Fibroblast of villous mesenchyme (primary cell): ENCODE measurements at regions not wholly inside any gene's neighbourhood (a gene's known extent, or its start where the extent isn't known, plus 50 kb on each side); places are given as distances from the start of the nearest gene placed in this dataset.

ENCODE experiments used
- DNase-seq: peaks from one replicate; pipeline ENCODE4 v3.0.0-alpha.2; 2010; ENCODE audit warnings: low read depth
- H3K4me3 ChIP-seq: 2 replicates; pipeline ENCODE4 v1.5.1; 2011; ENCODE audit warnings: low read depth, mild to moderate bottlenecking, low read length
- TF ChIP-seq, protein P1 (sequence below): IDR thresholded peaks from 2 replicates; pipeline ENCODE4 v1.5.1; 2012; ENCODE audit warnings: low read depth, mild to moderate bottlenecking, low read length; ENCODE audit not compliant: insufficient read depth

DNA sequence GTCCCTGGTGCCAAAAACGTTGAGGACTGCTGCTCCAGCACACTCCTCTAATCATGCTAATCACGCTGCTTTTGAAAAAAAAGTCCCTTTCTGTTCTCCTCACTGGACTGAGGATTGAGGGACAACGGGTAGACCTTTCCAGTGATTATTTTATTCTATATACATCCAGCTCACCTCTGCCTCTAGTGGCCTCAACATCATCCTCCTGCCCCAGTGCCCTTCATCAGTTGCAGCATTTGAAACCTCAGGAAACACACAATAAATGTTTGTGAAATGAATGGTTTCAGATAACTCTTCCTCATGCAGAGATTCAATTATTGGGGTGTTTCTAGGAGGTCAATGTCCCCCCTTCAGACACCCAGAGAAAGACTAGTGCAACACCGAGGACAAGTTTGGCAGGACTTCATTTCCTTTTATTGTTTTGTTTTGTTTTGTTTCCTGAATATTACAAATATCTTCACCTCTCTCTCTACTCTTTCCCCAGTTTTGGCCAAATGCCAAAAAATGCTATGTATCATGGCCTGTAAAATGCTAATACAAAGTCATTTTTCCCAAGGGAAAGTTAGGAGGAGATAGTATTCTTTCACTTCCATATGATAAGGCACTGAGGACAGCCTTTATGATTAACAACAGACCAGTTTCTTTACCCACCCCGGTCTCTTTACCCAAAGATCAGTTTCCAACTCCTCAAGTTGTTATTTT lies 460.1 kb upstream of the SLIT2 start:
- peak; percentile 23 for DNase-seq
- H3K4me3 ChIP-seq = no peak overlapping the region
- TF ChIP-seq, protein P1, sequence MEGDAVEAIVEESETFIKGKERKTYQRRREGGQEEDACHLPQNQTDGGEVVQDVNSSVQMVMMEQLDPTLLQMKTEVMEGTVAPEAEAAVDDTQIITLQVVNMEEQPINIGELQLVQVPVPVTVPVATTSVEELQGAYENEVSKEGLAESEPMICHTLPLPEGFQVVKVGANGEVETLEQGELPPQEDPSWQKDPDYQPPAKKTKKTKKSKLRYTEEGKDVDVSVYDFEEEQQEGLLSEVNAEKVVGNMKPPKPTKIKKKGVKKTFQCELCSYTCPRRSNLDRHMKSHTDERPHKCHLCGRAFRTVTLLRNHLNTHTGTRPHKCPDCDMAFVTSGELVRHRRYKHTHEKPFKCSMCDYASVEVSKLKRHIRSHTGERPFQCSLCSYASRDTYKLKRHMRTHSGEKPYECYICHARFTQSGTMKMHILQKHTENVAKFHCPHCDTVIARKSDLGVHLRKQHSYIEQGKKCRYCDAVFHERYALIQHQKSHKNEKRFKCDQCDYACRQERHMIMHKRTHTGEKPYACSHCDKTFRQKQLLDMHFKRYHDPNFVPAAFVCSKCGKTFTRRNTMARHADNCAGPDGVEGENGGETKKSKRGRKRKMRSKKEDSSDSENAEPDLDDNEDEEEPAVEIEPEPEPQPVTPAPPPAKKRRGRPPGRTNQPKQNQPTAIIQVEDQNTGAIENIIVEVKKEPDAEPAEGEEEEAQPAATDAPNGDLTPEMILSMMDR = peak; percentile 30

- TF ChIP-seq, protein P1 = no peak
- no peak overlapping the region for H3K4me3 ChIP-seq
- no peak for DNase-seq
These were observed 465.1 kb upstream of the SLIT2 start for GRCh38 chr4:19786616-19787015.

DNA sequence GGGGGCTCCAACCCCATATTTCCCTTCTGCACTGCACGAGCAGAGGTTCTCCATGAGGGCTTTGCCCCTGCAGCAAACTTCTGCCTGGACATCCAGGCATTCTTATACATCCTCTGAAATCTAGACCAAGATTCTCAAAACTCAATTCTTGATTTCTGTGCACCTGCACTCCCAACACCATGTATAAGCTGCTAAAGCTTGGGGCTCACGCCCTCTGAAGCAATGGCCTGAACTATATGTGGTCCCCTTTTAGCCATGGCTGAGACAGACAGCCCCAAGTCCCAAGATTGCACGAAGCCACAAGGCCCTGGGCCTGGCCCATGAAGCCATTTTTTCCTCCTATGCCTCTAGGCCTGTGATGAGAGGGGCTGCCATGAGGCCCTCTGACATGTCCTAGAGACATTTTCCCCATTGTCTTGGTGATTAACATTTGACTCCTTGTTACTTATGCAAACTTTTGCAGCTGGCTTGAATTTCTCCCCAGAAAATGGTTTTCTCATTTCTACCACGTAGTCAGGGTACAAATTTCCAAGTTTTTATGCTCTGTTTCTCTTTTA lies 468.0 kb upstream of the SLIT2 start:
- TF ChIP-seq, protein P1 = no peak
- no peak for DNase-seq
- H3K4me3 ChIP-seq = no peak overlapping the region

DNA sequence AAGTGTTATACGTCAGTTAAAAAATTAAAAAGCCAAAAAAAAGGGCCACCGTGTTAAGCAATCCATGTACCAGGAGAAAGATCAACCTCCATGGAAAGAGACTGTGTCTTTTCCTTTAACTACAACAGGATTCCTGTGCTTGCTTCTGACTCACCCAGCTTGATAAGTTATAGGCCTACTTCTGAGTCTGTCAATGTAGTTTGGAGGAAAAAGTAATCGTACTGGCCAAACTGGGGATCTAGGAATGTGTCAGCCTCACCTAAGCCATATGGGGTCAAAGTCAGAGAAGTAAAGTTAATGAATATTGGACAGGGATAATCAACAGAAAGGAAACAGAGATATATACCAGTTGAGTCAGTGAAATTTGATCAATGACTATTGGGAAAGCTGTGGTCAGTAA lies 470.8 kb upstream of the SLIT2 start:
- H3K4me3 ChIP-seq = no peak overlapping the region
- DNase-seq = no peak
- TF ChIP-seq, protein P1 = no peak

- DNase-seq = peak; percentile 11
- H3K4me3 ChIP-seq = no peak overlapping the region
- TF ChIP-seq, protein P1 = no peak
These were observed 474.8 kb upstream of the SLIT2 start for GRCh38 chr4:19776929-19777328.

- H3K4me3 ChIP-seq = no peak overlapping the region
- peak; percentile 42 for DNase-seq
- TF ChIP-seq, protein P1 = no peak
These were observed 475.7 kb upstream of the SLIT2 start for GRCh38 chr4:19776021-19776459.
